Mucosa of stomach (tissue), 1 donor: ENCODE measurements at regions not wholly inside any gene's neighbourhood (a gene's known extent, or its start where the extent isn't known, plus 50 kb on each side); places are given as distances from the start of the nearest gene placed in this dataset.

Source experiments
- H3K27me3 ChIP-seq: one replicate; pipeline ENCODE4 v1.7.0; 2013; ENCODE audit warnings: mild to moderate bottlenecking, low read length; ENCODE audit not compliant: control insufficient read depth, insufficient read depth
- H3K36me3 ChIP-seq: one replicate; pipeline ENCODE4 v1.7.0; 2013; ENCODE audit warnings: low read length; ENCODE audit not compliant: control insufficient read depth, insufficient read depth
- H3K4me1 ChIP-seq: one replicate; pipeline ENCODE4 v1.7.0; 2013; ENCODE audit warnings: mild to moderate bottlenecking, low read length; ENCODE audit not compliant: control insufficient read depth, insufficient read depth
- H3K4me3 ChIP-seq: one replicate; pipeline ENCODE4 v1.7.0; 2013; ENCODE audit warnings: low read length
- H3K9ac ChIP-seq: one replicate; pipeline ENCODE4 v1.7.0; 2013; ENCODE audit warnings: mild to moderate bottlenecking, low read length, moderate library complexity
- H3K9me3 ChIP-seq: one replicate; pipeline ENCODE4 v1.7.0; 2013; ENCODE audit warnings: mild to moderate bottlenecking, low read length, moderate library complexity; ENCODE audit not compliant: control insufficient read depth
- donor health status: Pancreatic carcinoma.

DNA sequence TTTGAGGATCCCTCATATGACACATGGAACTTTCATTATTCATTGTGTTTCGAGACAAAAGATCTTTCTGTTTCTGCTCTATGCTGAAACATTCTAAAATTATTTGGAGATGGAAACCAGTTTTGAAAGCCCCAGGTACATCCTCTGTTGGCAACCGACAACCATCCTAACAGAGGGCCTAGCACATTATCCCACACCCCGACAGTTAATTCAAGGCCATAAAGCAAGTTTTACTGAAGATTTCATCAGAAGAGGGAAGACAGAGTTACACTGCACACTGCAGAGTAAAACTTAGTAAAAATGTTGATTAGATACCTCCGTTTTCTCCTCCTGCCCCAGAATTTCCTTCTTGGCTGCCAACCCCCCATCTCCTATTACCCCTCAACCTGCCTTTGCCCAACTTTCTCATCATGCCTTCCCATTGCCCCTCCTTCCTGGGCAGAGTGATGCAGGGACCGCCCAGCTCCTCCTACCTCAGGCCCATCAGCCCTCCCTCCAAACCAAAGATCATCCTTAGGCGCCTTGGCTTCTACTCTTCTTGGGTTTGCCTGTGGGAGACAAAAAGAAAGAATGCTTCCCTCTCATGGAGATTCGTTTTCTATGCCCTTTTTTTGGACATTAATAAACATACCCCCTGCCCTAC is 52.9 kb upstream of the CITED4 start:
- H3K9me3 ChIP-seq: no peaks in the 10 kb centered on the region
- H3K4me1 ChIP-seq: peaks cover 9% of the 10 kb centered on the region
- H3K27me3 ChIP-seq: no peaks in the 10 kb centered on the region
- H3K9ac ChIP-seq: no peak overlapping the region
- H3K36me3 ChIP-seq: no peaks in the 10 kb centered on the region
- H3K4me3 ChIP-seq: no peak overlapping the region

GRCh38 chr1:40915581-40915980 is 53.4 kb upstream of the CITED4 start:
- Histone ChIP-seq H3K9ac (no peak overlapping the region), H3K27me3 (no peaks in the 10 kb centered on the region), H3K4me3 (no peak overlapping the region), H3K36me3 (no peaks in the 10 kb centered on the region), H3K4me1 (peaks cover 9% of the 10 kb centered on the region), H3K9me3 (no peaks in the 10 kb centered on the region)

DNA sequence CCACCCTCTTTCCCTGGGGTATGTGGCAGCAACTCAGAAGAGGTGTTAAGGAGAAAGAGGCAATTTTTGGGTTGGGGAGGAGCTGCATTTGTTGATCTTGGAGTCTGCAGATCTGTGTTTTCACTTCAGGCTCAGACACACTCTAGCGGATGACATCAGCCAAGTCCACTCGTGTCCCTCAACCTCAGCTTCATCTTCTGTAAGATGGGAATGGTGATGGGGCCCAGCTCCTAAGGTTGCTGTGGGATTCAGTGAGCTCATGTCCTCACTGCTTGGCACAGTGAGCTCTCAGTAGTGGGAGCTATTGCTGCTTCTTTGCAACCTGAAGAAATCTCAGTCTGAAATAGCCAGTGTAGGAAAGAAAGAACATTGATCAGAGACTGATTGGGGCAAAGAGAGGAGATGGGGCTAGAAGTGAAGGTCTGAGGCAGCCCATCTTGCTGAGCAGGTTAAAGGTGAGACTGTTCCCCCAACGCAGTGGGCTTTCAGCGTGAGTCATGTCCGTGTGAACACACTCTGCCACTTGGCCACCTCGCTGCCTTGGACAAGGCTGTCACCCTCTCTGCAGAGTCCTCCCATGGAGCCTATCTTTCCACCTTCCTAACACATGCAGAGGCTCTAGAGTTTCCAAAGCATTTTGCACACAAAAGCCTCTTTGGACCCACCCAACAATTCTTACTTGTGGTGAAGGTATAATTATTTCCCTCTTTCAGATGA is 56.0 kb upstream of the CITED4 start:
- Histone ChIP-seq H3K36me3 (no peaks in the 10 kb centered on the region), H3K27me3 (no peaks in the 10 kb centered on the region), H3K4me1 (peaks cover 16% of the 10 kb centered on the region), H3K4me3 (no peak overlapping the region), H3K9me3 (no peaks in the 10 kb centered on the region), H3K9ac (no peak overlapping the region)

- no peaks in the 10 kb centered on the region for H3K27me3 ChIP-seq
- H3K4me1 ChIP-seq: peaks cover 16% of the 10 kb centered on the region
- no peaks in the 10 kb centered on the region for H3K9me3 ChIP-seq
- no peak overlapping the region for H3K9ac ChIP-seq
- H3K4me3 ChIP-seq: no peak overlapping the region
- H3K36me3 ChIP-seq: no peaks in the 10 kb centered on the region
These were observed 57.4 kb upstream of the CITED4 start for GRCh38 chr1:40919475-40920011.

DNA sequence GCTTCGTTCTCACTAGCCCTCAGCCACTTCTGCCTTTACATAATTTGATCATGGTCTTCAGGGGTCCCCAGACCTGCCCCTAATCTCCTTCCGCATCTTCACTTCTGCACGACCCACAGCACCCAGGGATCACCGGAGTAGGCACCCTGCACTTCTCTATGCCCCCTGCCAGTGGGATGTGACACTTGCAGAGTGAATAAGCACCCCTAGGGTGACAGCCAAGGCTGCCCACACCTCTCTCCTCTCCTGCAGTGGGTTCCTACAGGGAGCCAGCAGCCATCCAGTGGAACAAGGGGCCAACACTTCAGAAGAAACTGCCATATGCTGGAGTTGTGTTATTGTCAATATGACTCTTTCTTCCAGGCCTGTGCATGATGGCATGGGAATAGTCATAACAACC is 58.0 kb upstream of the CTPS1 start:
- H3K4me1 ChIP-seq: peaks cover 16% of the 10 kb centered on the region
- H3K9ac ChIP-seq: no peak overlapping the region
- no peaks in the 10 kb centered on the region for H3K9me3 ChIP-seq
- no peaks in the 10 kb centered on the region for H3K27me3 ChIP-seq
- H3K4me3 ChIP-seq: no peak overlapping the region
- H3K36me3 ChIP-seq: no peaks in the 10 kb centered on the region

GRCh38 chr1:40921981-40922677 is 57.4 kb upstream of the CTPS1 start:
- Histone ChIP-seq H3K36me3 (no peaks in the 10 kb centered on the region), H3K9me3 (no peaks in the 10 kb centered on the region), H3K4me1 (peaks cover 16% of the 10 kb centered on the region), H3K27me3 (no peaks in the 10 kb centered on the region), H3K4me3 (no peak overlapping the region), H3K9ac (no peak overlapping the region)

DNA sequence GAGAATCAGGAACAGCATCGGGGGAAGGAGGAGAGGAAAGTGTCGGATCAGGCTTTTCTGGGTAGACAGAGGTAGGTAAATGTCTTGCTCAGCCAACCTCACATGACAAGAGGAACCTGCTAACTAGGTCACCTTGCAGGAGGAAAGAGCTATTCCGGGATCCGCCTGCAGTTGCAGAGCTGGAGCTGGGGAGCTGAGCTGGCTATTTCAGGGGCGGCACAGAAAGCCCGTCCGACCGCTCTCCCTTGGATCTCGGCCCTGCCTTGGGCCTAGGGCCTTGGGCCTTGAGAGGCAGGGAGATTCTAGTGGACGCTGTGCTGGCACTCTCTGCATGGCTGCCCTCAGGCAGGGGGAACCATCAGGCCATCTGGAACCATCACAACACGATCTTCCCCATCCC is 56.5 kb upstream of the CTPS1 start:
- Histone ChIP-seq H3K27me3 (no peaks in the 10 kb centered on the region), H3K4me1 (peaks cover 16% of the 10 kb centered on the region), H3K4me3 (no peak overlapping the region), H3K36me3 (no peaks in the 10 kb centered on the region), H3K9me3 (no peaks in the 10 kb centered on the region), H3K9ac (peak overlapping the region; percentile 6)

DNA sequence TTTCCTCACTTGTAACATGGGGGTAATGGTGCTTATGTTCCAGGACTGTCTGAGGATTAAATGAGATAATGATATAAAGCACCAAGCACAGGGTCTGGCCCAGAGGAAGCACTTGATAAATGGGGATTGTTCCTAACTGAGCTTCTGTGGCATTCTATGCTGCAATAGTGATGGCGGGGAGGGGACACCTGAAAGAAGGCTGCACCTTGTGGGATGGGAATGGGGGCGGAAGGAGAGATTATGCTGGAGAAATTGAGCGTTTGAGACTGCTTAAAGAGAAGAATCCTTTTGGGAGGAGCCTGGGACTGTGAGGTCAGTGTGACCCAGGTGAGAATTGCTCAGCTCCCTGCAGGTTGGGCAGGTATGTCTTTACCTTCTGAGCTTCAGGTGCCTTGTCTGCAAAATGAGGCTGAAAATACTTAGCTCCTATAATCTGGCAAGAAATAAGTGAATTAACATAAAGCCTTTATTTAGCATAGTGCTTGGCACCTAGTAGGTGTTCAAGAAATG is 55.9 kb upstream of the CTPS1 start:
- H3K4me1 ChIP-seq: peaks cover 16% of the 10 kb centered on the region
- no peaks in the 10 kb centered on the region for H3K36me3 ChIP-seq
- no peak overlapping the region for H3K4me3 ChIP-seq
- H3K9ac ChIP-seq: peak overlapping the region; percentile 6
- no peaks in the 10 kb centered on the region for H3K27me3 ChIP-seq
- H3K9me3 ChIP-seq: no peaks in the 10 kb centered on the region

- Histone ChIP-seq H3K27me3 (no peaks in the 10 kb centered on the region), H3K9ac (no peak overlapping the region), H3K4me1 (peaks cover 9% of the 10 kb centered on the region), H3K9me3 (no peaks in the 10 kb centered on the region), H3K36me3 (no peaks in the 10 kb centered on the region), H3K4me3 (no peak overlapping the region)
These were observed 54.7 kb upstream of the CTPS1 start for GRCh38 chr1:40924767-40925166.

- Histone ChIP-seq H3K36me3 (no peaks in the 10 kb centered on the region), H3K27me3 (no peaks in the 10 kb centered on the region), H3K9me3 (no peaks in the 10 kb centered on the region), H3K4me1 (peaks cover 7% of the 10 kb centered on the region), H3K9ac (no peak overlapping the region), H3K4me3 (no peak overlapping the region)
These were observed 53.6 kb upstream of the CTPS1 start for GRCh38 chr1:40925834-40926410.

- Histone ChIP-seq H3K36me3 (no peaks in the 10 kb centered on the region), H3K9me3 (no peaks in the 10 kb centered on the region), H3K4me1 (peaks cover 7% of the 10 kb centered on the region), H3K4me3 (no peak overlapping the region), H3K27me3 (no peaks in the 10 kb centered on the region), H3K9ac (no peak overlapping the region)
These were observed 53.1 kb upstream of the CTPS1 start for GRCh38 chr1:40926441-40926840.

DNA sequence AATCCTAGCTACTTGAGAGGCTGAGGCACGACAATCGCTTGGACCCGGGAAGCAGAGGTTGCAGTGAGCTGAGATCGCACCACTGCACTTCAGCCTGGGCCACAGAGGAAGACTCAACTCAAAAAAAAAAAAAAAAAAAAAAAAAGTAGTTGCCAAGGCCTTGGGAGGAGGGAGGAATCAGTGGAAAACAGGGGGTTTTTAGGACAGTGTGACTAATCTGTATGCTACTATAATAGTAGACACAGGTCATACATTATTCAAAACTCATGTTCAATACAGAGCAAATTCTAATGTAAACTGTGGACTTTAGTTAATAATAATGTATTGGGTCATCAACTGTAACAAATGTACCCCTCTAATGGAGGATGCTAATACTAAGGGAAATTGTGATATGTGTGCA is 51.7 kb upstream of the CTPS1 start:
- peaks cover 3% of the 10 kb centered on the region for H3K4me1 ChIP-seq
- H3K9me3 ChIP-seq: no peaks in the 10 kb centered on the region
- H3K4me3 ChIP-seq: no peak overlapping the region
- no peaks in the 10 kb centered on the region for H3K27me3 ChIP-seq
- H3K36me3 ChIP-seq: no peaks in the 10 kb centered on the region
- H3K9ac ChIP-seq: no peak overlapping the region
